ENCODE measurements at regions not wholly inside any gene's neighbourhood (a gene's known extent, or its start where the extent isn't known, plus 50 kb on each side); places are given as distances from the start of the nearest gene placed in this dataset.

DNA sequence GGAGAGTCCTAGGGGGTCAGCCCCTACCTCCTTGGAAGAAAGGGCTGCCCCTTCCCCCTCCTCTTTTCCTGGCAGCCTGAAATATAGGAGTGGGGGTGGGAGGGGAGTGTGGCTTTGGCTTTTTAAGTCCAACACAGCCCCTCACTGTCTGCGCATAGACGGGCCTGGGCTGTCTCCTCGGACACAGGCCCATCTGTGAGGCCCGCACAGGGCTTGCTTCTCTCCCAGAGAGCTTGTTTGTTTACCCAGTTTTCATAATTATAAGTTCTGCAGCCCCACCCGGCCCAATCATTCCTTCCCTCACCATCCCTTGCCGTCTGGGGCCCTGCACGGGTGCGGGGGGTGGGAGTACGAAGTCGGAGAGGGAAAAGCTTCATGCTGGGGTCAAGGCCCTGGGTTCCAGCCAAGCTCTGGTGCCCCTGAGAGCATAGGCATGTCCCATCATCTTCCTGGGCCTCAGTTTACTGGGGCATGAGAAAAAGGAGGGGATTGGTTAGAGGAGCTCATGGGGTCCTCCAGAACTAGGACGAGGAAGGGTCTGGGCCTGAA lies 54.0 kb upstream of the STXBP1 start:
- TF ChIP-seq POLR2AphosphoS5 (IDR thresholded peaks at IDR 0.05; ENCODE audit: low read depth, low read length) (no peak), SRF (IDR thresholded peaks at IDR 0.05; ENCODE audit: low read depth) (no peak), YY1 (IDR thresholded peaks at IDR 0.05; ENCODE audit: extremely low read depth, insufficient replicate concordance, low read depth, low read length) (no peak), EZH2phosphoT487 (IDR thresholded peaks at IDR 0.05; ENCODE audit: borderline replicate concordance) (no peak), RAD21 (IDR thresholded peaks at IDR 0.05; ENCODE audit: low read depth) (no peak), POLR2A (IDR thresholded peaks at IDR 0.05; ENCODE audit: borderline replicate concordance, extremely low read depth, insufficient read depth, insufficient read length) (no peak), SP1 (IDR thresholded peaks at IDR 0.05; ENCODE audit: low read depth) (no peak), SIN3A (IDR thresholded peaks at IDR 0.05; ENCODE audit: low read depth) (no peak), ELF1 (IDR thresholded peaks at IDR 0.05; ENCODE audit: borderline replicate concordance, low read depth) (no peak)
- TF ChIP-seq, protein P1, sequence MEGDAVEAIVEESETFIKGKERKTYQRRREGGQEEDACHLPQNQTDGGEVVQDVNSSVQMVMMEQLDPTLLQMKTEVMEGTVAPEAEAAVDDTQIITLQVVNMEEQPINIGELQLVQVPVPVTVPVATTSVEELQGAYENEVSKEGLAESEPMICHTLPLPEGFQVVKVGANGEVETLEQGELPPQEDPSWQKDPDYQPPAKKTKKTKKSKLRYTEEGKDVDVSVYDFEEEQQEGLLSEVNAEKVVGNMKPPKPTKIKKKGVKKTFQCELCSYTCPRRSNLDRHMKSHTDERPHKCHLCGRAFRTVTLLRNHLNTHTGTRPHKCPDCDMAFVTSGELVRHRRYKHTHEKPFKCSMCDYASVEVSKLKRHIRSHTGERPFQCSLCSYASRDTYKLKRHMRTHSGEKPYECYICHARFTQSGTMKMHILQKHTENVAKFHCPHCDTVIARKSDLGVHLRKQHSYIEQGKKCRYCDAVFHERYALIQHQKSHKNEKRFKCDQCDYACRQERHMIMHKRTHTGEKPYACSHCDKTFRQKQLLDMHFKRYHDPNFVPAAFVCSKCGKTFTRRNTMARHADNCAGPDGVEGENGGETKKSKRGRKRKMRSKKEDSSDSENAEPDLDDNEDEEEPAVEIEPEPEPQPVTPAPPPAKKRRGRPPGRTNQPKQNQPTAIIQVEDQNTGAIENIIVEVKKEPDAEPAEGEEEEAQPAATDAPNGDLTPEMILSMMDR (IDR thresholded peaks at IDR 0.05 in 2 of 3, conservative IDR thresholded peaks at IDR 0.05 in 1 of 3; ENCODE audit: borderline replicate concordance in 1 of 3, insufficient read depth in 1 of 3, low read depth in 2 of 3, low read length in 2 of 3), result no peak
- TF ChIP-seq, protein P2, sequence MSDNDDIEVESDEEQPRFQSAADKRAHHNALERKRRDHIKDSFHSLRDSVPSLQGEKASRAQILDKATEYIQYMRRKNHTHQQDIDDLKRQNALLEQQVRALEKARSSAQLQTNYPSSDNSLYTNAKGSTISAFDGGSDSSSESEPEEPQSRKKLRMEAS (IDR thresholded peaks at IDR 0.05), result no peak
- TF ChIP-seq, protein P3, sequence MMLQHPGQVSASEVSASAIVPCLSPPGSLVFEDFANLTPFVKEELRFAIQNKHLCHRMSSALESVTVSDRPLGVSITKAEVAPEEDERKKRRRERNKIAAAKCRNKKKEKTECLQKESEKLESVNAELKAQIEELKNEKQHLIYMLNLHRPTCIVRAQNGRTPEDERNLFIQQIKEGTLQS (IDR thresholded peaks at IDR 0.05), result no peak
